ENCODE measurements at regions not wholly inside any gene's neighbourhood (a gene's known extent, or its start where the extent isn't known, plus 50 kb on each side); places are given as distances from the start of the nearest gene placed in this dataset.

DNA sequence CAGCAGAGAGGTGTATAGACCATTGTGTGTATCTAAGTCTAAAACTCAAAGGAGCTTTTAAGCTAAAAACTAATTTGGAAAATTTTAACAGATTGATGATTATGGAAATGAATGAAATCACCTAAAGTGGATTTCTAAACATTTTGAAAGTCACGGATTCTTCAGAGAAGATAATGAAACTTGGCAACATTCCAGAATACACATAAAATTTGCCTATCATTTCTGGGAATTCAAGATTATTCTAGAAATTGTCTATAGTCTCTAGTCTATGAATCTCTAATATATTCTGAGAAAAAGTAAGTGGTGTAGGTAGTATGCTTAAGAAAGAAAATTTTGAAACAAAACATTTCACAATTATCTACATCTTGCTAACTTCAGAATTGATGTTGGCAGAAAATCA is 1117.9 kb upstream of the CNTN5 start (continued):
- TF ChIP-seq, protein P1, sequence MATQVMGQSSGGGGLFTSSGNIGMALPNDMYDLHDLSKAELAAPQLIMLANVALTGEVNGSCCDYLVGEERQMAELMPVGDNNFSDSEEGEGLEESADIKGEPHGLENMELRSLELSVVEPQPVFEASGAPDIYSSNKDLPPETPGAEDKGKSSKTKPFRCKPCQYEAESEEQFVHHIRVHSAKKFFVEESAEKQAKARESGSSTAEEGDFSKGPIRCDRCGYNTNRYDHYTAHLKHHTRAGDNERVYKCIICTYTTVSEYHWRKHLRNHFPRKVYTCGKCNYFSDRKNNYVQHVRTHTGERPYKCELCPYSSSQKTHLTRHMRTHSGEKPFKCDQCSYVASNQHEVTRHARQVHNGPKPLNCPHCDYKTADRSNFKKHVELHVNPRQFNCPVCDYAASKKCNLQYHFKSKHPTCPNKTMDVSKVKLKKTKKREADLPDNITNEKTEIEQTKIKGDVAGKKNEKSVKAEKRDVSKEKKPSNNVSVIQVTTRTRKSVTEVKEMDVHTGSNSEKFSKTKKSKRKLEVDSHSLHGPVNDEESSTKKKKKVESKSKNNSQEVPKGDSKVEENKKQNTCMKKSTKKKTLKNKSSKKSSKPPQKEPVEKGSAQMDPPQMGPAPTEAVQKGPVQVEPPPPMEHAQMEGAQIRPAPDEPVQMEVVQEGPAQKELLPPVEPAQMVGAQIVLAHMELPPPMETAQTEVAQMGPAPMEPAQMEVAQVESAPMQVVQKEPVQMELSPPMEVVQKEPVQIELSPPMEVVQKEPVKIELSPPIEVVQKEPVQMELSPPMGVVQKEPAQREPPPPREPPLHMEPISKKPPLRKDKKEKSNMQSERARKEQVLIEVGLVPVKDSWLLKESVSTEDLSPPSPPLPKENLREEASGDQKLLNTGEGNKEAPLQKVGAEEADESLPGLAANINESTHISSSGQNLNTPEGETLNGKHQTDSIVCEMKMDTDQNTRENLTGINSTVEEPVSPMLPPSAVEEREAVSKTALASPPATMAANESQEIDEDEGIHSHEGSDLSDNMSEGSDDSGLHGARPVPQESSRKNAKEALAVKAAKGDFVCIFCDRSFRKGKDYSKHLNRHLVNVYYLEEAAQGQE (IDR thresholded peaks at IDR 0.05; ENCODE audit: low read depth, low read length), result no peak
- TF ChIP-seq GATA2 (CRISPR knock-in tag; IDR thresholded peaks at IDR 0.05) (no peak), TEAD4 (IDR thresholded peaks at IDR 0.05; ENCODE audit: borderline replicate concordance, insufficient read depth) (no peak), MXI1 (IDR thresholded peaks at IDR 0.05; ENCODE audit: low read depth, low read length) (no peak), NRF1 (IDR thresholded peaks at IDR 0.05; ENCODE audit: low read depth, low read length) (no peak), FOSL2 (IDR thresholded peaks at IDR 0.05; ENCODE audit: borderline replicate concordance, low read depth) (no peak)
- TF ChIP-seq, protein P2, sequence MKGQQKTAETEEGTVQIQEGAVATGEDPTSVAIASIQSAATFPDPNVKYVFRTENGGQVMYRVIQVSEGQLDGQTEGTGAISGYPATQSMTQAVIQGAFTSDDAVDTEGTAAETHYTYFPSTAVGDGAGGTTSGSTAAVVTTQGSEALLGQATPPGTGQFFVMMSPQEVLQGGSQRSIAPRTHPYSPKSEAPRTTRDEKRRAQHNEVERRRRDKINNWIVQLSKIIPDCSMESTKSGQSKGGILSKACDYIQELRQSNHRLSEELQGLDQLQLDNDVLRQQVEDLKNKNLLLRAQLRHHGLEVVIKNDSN (IDR thresholded peaks at IDR 0.05; ENCODE audit: borderline replicate concordance, low read depth), result no peak

DNA sequence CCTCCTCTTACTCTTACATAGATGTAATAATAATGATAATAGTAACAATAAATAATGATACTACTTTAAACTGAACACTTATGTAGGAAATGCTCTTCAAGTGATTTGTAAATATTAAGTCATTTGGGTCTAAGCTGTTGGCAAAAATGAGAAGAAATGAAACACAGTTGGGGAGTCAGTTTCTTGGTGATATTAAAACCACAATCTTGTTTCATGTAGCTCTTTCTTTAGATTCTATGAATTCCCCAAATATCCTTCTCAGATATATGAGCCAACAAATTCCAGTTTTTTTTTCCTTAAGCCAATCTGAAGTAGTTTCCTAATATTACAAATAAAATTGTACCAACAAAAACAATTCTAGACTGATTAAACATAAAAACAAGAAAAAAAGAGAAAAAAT is 1115.6 kb upstream of the CNTN5 start:
- H3K9ac ChIP-seq, result no peak overlapping the region
- H3K4me1 ChIP-seq (ENCODE audit: control insufficient read depth in 1 of 2, insufficient read depth in 2 of 2, low read depth in 1 of 2, low read length in 1 of 2), result peaks cover 0 to 2% of the 10 kb centered on the region in 2 experiments; a peak in 1 of 4 replicates
- H3K4me2 ChIP-seq, result no peak overlapping the region
- H3K4me3 ChIP-seq (ENCODE audit: low read depth in 2 of 2, low read length in 1 of 2), result no peak overlapping the region
- no peaks in the 10 kb centered on the region for H4K20me1 ChIP-seq (ENCODE audit: insufficient read depth)
- no peaks in the 10 kb centered on the region for H3K27me3 ChIP-seq (ENCODE audit: insufficient read depth)
- H3K9me2 ChIP-seq, result no peaks in the 10 kb centered on the region
- H3F3A ChIP-seq (replicated peaks; ENCODE audit: insufficient read depth), result peaks cover 6% of the 10 kb centered on the region
- no peaks in the 10 kb centered on the region for H3K79me2 ChIP-seq (ENCODE audit: insufficient read depth)
- no peak overlapping the region for H2AFZ ChIP-seq (ENCODE audit: low read depth)
- TF ChIP-seq YY1 (IDR thresholded peaks at IDR 0.05; ENCODE audit: low read depth) (no peak), RAD21 (IDR thresholded peaks at IDR 0.05; ENCODE audit: low read length) (no peak), JUND (IDR thresholded peaks at IDR 0.05) (no peak)
- DNase-seq, result no peak
- ChIA-PET CTCF (interaction anchor here (1.2 kb wide), 1 partner anchor 93 kb away, joined by 3 read pairs; no protein-coding TSS in a partner anchor), POLR2A (no interaction called here)
- no peak overlapping the region for H3K27ac ChIP-seq (ENCODE audit: low read depth in 2 of 2, low read length in 1 of 2)
- H3K36me3 ChIP-seq (replicated peaks in 1 of 2; ENCODE audit: control insufficient read depth in 1 of 2, insufficient read depth in 2 of 2, low read length in 1 of 2), result no peaks in the 10 kb centered on the region
- H3K9me3 ChIP-seq, result no peaks in the 10 kb centered on the region; the same call in 1 of the 2 replicates

DNA sequence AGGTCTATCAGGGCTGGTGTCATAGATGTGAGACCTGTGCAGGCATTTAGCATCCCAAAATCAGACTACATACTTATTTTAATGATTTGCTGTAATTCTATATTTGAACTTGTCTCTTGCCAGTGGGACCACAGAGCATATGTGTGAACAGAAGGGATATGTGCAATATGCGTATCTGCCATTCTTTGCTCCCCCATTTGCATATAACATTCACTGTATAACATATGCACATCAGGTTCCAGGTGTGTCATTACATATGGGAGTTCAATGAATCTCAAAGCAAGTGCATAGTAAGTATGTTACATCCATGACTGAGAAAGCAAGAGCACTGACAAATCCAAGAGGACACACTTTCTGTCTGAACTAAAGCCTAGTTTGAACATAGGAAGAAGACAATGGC is 1115.1 kb upstream of the CNTN5 start:
- Histone ChIP-seq H3K27ac (ENCODE audit: low read depth in 2 of 2, low read length in 1 of 2) (no peak overlapping the region), H2AFZ (ENCODE audit: low read depth) (no peak overlapping the region), H3K4me1 (ENCODE audit: control insufficient read depth in 1 of 2, insufficient read depth in 2 of 2, low read depth in 1 of 2, low read length in 1 of 2) (peaks cover 0 to 4% of the 10 kb centered on the region in 2 experiments; a peak in 1 of 4 replicates), H3K27me3 (ENCODE audit: insufficient read depth) (no peaks in the 10 kb centered on the region), H3K4me2 (no peak overlapping the region), H3K36me3 (replicated peaks in 1 of 2; ENCODE audit: control insufficient read depth in 1 of 2, insufficient read depth in 2 of 2, low read length in 1 of 2) (no peaks in the 10 kb centered on the region), H3K9me3 (no peaks in the 10 kb centered on the region; the same call in 1 of the 2 replicates), H3K79me2 (ENCODE audit: insufficient read depth) (no peaks in the 10 kb centered on the region), H3K4me3 (ENCODE audit: low read depth in 2 of 2, low read length in 1 of 2) (no peak overlapping the region), H3K9ac (no peak overlapping the region), H3K9me2 (no peaks in the 10 kb centered on the region), H3F3A (replicated peaks; ENCODE audit: insufficient read depth) (peaks cover 9% of the 10 kb centered on the region), H4K20me1 (ENCODE audit: insufficient read depth) (no peaks in the 10 kb centered on the region)
- WGBS (ENCODE audit: low lambda C conversion rate), result 73% methylated on average over 1 of the region's 1 CpG
- DNase-seq, result no peak
- CTCF ChIA-PET, result no interaction called here
- POLR2A ChIA-PET, result no interaction called here
- TF ChIP-seq TEAD4 (IDR thresholded peaks at IDR 0.05; ENCODE audit: borderline replicate concordance, insufficient read depth) (no peak), CHD2 (IDR thresholded peaks at IDR 0.05; ENCODE audit: low read length, partially characterized antibody) (no peak), RFX5 (IDR thresholded peaks at IDR 0.05; ENCODE audit: low read length) (no peak), ELF1 (IDR thresholded peaks at IDR 0.05) (no peak), YY1 (IDR thresholded peaks at IDR 0.05; ENCODE audit: low read depth) (no peak), SIN3A (IDR thresholded peaks at IDR 0.05; ENCODE audit: borderline replicate concordance, low read depth, low read length) (no peak), RAD21 (IDR thresholded peaks at IDR 0.05; ENCODE audit: low read length) (no peak), NFIC (IDR thresholded peaks at IDR 0.05; ENCODE audit: borderline replicate concordance) (no peak), MEF2A (IDR thresholded peaks at IDR 0.05; ENCODE audit: borderline replicate concordance, low read depth) (no peak)
- TF ChIP-seq, protein P3, sequence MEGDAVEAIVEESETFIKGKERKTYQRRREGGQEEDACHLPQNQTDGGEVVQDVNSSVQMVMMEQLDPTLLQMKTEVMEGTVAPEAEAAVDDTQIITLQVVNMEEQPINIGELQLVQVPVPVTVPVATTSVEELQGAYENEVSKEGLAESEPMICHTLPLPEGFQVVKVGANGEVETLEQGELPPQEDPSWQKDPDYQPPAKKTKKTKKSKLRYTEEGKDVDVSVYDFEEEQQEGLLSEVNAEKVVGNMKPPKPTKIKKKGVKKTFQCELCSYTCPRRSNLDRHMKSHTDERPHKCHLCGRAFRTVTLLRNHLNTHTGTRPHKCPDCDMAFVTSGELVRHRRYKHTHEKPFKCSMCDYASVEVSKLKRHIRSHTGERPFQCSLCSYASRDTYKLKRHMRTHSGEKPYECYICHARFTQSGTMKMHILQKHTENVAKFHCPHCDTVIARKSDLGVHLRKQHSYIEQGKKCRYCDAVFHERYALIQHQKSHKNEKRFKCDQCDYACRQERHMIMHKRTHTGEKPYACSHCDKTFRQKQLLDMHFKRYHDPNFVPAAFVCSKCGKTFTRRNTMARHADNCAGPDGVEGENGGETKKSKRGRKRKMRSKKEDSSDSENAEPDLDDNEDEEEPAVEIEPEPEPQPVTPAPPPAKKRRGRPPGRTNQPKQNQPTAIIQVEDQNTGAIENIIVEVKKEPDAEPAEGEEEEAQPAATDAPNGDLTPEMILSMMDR (IDR thresholded peaks at IDR 0.05), result no peak
- TF ChIP-seq, protein P4, sequence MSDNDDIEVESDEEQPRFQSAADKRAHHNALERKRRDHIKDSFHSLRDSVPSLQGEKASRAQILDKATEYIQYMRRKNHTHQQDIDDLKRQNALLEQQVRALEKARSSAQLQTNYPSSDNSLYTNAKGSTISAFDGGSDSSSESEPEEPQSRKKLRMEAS (IDR thresholded peaks at IDR 0.05; ENCODE audit: low read depth), result no peak
- TF ChIP-seq, protein P2 (IDR thresholded peaks at IDR 0.05; ENCODE audit: borderline replicate concordance, low read depth), result no peak
- TF ChIP-seq, protein P5, sequence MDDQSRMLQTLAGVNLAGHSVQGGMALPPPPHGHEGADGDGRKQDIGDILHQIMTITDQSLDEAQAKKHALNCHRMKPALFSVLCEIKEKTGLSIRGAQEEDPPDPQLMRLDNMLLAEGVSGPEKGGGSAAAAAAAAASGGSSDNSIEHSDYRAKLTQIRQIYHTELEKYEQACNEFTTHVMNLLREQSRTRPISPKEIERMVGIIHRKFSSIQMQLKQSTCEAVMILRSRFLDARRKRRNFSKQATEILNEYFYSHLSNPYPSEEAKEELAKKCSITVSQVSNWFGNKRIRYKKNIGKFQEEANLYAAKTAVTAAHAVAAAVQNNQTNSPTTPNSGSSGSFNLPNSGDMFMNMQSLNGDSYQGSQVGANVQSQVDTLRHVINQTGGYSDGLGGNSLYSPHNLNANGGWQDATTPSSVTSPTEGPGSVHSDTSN (IDR thresholded peaks at IDR 0.05), result no peak

Data from SK-N-SH (cell line).